ENCODE measurements at regions not wholly inside any gene's neighbourhood (a gene's known extent, or its start where the extent isn't known, plus 50 kb on each side); places are given as distances from the start of the nearest gene placed in this dataset.

GRCh38 chr20:51188941-51189340, 166.0 kb upstream of the KCNG1 start:
- TF ChIP-seq CTCF (conservative IDR thresholded peaks at IDR 0.05; ENCODE audit: low read depth, low read length) = no peak
- H3K4me3 ChIP-seq (ENCODE audit: low read depth, low read length) = no peak overlapping the region
- no peak for DNase-seq (ENCODE audit: low read depth)

- H3K4me3 ChIP-seq (ENCODE audit: low read depth, low read length) = no peak overlapping the region
- DNase-seq (ENCODE audit: low read depth) = no peak
- no peak for TF ChIP-seq CTCF (conservative IDR thresholded peaks at IDR 0.05; ENCODE audit: low read depth, low read length)
These were observed 164.4 kb upstream of the KCNG1 start for GRCh38 chr20:51187261-51187660.

DNA sequence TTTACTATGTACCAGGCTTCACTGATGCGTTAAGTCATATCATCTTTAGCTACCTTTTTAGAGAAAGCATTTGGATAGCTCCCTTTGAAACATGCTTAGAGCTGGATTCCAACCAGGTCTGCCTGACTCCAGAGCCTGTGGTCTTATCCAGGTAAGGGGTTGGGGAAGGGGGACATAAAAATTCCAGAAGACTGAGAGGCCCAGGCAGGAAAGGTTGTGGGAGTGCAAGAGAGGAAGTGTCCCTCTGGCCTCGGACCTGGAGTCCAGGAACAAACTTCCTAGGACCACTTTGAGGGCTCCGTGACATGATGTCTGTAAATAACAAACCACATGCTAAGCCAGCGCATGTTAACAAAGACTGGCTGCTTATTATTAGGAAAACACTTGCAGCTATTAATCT, 163.0 kb upstream of the KCNG1 start:
- no peak for DNase-seq (ENCODE audit: low read depth)
- H3K4me3 ChIP-seq (ENCODE audit: low read depth, low read length) = no peak overlapping the region
- no peak for TF ChIP-seq CTCF (conservative IDR thresholded peaks at IDR 0.05; ENCODE audit: low read depth, low read length)

DNA sequence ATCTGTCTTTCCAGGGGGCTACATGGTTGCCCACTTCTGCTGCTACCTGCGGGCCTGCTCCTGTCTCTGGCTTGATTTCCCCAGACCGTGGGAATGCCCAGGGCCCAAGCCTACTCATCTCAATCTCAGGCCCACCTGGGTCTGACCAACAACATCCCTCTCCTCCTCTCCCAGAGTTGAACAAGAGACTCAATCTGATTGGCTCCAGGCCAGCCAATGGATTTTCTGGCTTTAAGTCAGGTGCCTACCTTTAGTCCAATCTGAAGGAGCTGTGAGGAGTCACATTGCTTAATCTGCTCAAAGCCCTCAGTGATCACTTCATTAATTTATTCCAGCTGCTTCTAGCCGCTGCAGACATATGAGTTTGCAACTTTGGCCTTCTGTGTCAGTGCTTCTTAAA, 162.4 kb upstream of the KCNG1 start:
- no peak for TF ChIP-seq CTCF (conservative IDR thresholded peaks at IDR 0.05; ENCODE audit: low read depth, low read length)

GRCh38 chr20:51184289-51184688, 161.4 kb upstream of the KCNG1 start:
- no peak for DNase-seq (ENCODE audit: low read depth)

More for the DNA sequence above, 162.4 kb upstream of the KCNG1 start:
- no peak overlapping the region for H3K4me3 ChIP-seq (ENCODE audit: low read depth, low read length)
- no peak for DNase-seq (ENCODE audit: low read depth)

GRCh38 chr20:51183451-51183850, 160.5 kb upstream of the KCNG1 start:
- no peak for DNase-seq (ENCODE audit: low read depth)
- no peak overlapping the region for H3K4me3 ChIP-seq (ENCODE audit: low read depth, low read length)
- TF ChIP-seq CTCF (conservative IDR thresholded peaks at IDR 0.05; ENCODE audit: low read depth, low read length) = no peak

More at GRCh38 chr20:51184289-51184688, 161.4 kb upstream of the KCNG1 start:
- no peak overlapping the region for H3K4me3 ChIP-seq (ENCODE audit: low read depth, low read length)
- TF ChIP-seq CTCF (conservative IDR thresholded peaks at IDR 0.05; ENCODE audit: low read depth, low read length) = no peak

DNA sequence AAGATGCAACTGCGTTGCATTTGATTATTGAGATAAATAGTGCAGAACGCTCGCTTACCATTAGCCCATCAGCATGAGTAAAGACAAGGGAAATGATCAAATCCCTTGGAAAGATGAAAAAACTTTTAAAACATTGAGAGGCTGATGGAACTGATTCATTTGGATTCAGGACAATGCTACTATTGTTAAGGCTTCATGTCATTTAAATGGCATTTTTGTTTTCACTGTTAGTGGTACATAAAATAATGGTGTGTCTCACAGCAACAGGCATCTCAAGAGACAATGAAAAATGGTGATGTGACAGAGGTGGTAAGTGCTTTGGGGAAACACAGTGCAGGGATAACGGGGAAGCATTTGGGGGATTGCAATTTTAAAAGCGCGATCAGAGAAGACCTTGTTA, 159.7 kb upstream of the KCNG1 start:
- no peak overlapping the region for H3K4me3 ChIP-seq (ENCODE audit: low read depth, low read length)
- DNase-seq (ENCODE audit: low read depth) = no peak
- no peak for TF ChIP-seq CTCF (conservative IDR thresholded peaks at IDR 0.05; ENCODE audit: low read depth, low read length)

Measured in epithelial cell of proximal tubule (primary cell).